Fibroblast of lung (primary cell): ENCODE measurements at regions not wholly inside any gene's neighbourhood (a gene's known extent, or its start where the extent isn't known, plus 50 kb on each side); places are given as distances from the start of the nearest gene placed in this dataset.

ENCODE experiments used
- DNase-seq, 2 donors: peaks; one replicate each; pipeline versions ENCODE4 v3.0.0 to v3.0.0-alpha.2; 2010; ENCODE audit warnings: low read depth in 2 of 2
- H2AFZ ChIP-seq: 2 replicates; pipeline ENCODE4 v1.5.1; 2012; ENCODE audit warnings: low read length, control low read depth, inconsistent platforms
- H3K27ac ChIP-seq: 2 replicates; pipeline ENCODE4 v1.5.1; 2011; ENCODE audit warnings: low read length, control low read depth; ENCODE audit not compliant: insufficient read depth
- H3K27me3 ChIP-seq: 2 replicates; pipeline ENCODE4 v1.5.1; 2011; ENCODE audit warnings: mild to moderate bottlenecking, low read length; ENCODE audit not compliant: control insufficient read depth, insufficient read depth
- H3K36me3 ChIP-seq: 2 replicates; pipeline ENCODE4 v1.5.1; 2011; ENCODE audit warnings: low read length; ENCODE audit not compliant: control insufficient read depth, insufficient read depth
- H3K4me1 ChIP-seq: 2 replicates; pipeline ENCODE4 v1.5.1; 2011; ENCODE audit warnings: low read length; ENCODE audit not compliant: control insufficient read depth, insufficient read depth; ENCODE audit errors: extremely low read depth
- H3K4me2 ChIP-seq: 2 replicates; pipeline ENCODE4 v1.5.1; 2011; ENCODE audit warnings: low read length, control low read depth; ENCODE audit not compliant: insufficient read depth; ENCODE audit errors: extremely low read depth
- H3K4me3 ChIP-seq, 4 experiments: fragments of 200-600 bp in 1 of 4; sonication (generic) in 1 of 4; replicated peaks in 1 of 4; 2 replicates each; pipeline ENCODE4 v1.5.1; 2011 to 2016; ENCODE audit warnings: low read length in 4 of 4, low read depth in 3 of 4, mild to moderate bottlenecking in 3 of 4, control low read depth in 2 of 4, inconsistent platforms in 1 of 4, mixed read lengths in 1 of 4; ENCODE audit not compliant: insufficient read depth in 1 of 4; ENCODE audit errors: control extremely low read depth in 1 of 4
- H3K79me2 ChIP-seq: 2 replicates; pipeline ENCODE4 v1.5.1; 2012; ENCODE audit warnings: mild to moderate bottlenecking, low read length, inconsistent platforms; ENCODE audit not compliant: control insufficient read depth, insufficient read depth
- H3K9ac ChIP-seq: 2 replicates; pipeline ENCODE4 v1.5.1; 2011; ENCODE audit warnings: mild to moderate bottlenecking, low read length, control low read depth; ENCODE audit not compliant: insufficient read depth
- H3K9me3 ChIP-seq: 2 replicates; pipeline ENCODE4 v1.5.1; 2012; ENCODE audit warnings: low read depth, low read length; ENCODE audit not compliant: control insufficient read depth, insufficient read depth
- H4K20me1 ChIP-seq: 2 replicates; pipeline ENCODE4 v1.5.1; 2011; ENCODE audit warnings: low read length; ENCODE audit not compliant: control insufficient read depth, insufficient read depth; ENCODE audit errors: extremely low read depth
- CTCF ChIP-seq, 2 donors: IDR thresholded peaks in 1 of 2; conservative IDR thresholded peaks in 1 of 2; 1 replicate in 1 of 2; 2 replicates in 1 of 2; pipeline ENCODE4 v1.5.1; 2011 to 2012; ENCODE audit warnings: low read length in 2 of 2, control low read depth in 1 of 2, inconsistent platforms in 1 of 2, low read depth in 1 of 2, mild to moderate bottlenecking in 1 of 2
- EZH2 ChIP-seq: IDR thresholded peaks from 2 replicates; pipeline ENCODE4 v1.5.1; 2012; ENCODE audit warnings: low read length, control low read depth, mild to moderate bottlenecking; ENCODE audit errors: missing control alignments

GRCh38 chr3:59654480-59655417 is 604.9 kb upstream of the CFAP20DC start:
- H3K4me2 ChIP-seq = no peak overlapping the region
- peak overlapping the region in 1 of 4 experiments; percentile 20 for H3K4me3 ChIP-seq
- no peaks in the 10 kb centered on the region for H3K9me3 ChIP-seq
- H3K9ac ChIP-seq = no peak overlapping the region
- DNase-seq = no peak
- no peaks in the 10 kb centered on the region for H3K4me1 ChIP-seq
- no peak for TF ChIP-seq EZH2
- H4K20me1 ChIP-seq = no peaks in the 10 kb centered on the region
- no peaks in the 10 kb centered on the region for H3K79me2 ChIP-seq
- no peaks in the 10 kb centered on the region for H3K27me3 ChIP-seq
- H3K36me3 ChIP-seq = no peaks in the 10 kb centered on the region
- H3K27ac ChIP-seq = no peak overlapping the region
- H2AFZ ChIP-seq = no peak overlapping the region

- peak overlapping the region in 1 of 4 experiments; percentile 20 for H3K4me3 ChIP-seq
- H3K4me1 ChIP-seq = no peaks in the 10 kb centered on the region
- H3K9me3 ChIP-seq = no peaks in the 10 kb centered on the region
- no peaks in the 10 kb centered on the region for H3K36me3 ChIP-seq
- H3K4me2 ChIP-seq = no peak overlapping the region
- no peak overlapping the region for H3K9ac ChIP-seq
- peak; percentile 15 to 38 for DNase-seq
- no peak overlapping the region for H2AFZ ChIP-seq
- no peak overlapping the region for H3K27ac ChIP-seq
- H4K20me1 ChIP-seq = no peaks in the 10 kb centered on the region
- H3K27me3 ChIP-seq = no peaks in the 10 kb centered on the region
- TF ChIP-seq EZH2 = no peak
- TF ChIP-seq CTCF (conservative IDR thresholded peaks at IDR 0.05 in 1 of 2, IDR thresholded peaks at IDR 0.05 in 1 of 2; ENCODE audit: low read depth in 1 of 2, low read length in 2 of 2) = no peak
- no peaks in the 10 kb centered on the region for H3K79me2 ChIP-seq
Observed at GRCh38 chr3:59654123-59654479, 604.3 kb upstream of the CFAP20DC start.

GRCh38 chr3:59653405-59654122 is 603.7 kb upstream of the CFAP20DC start:
- no peak overlapping the region for H3K27ac ChIP-seq

More at GRCh38 chr3:59653405-59654122, 603.7 kb upstream of the CFAP20DC start:
- Histone ChIP-seq H2AFZ (no peak overlapping the region), H3K4me3 (peak overlapping the region in 1 of 4 experiments; percentile 20), H4K20me1 (no peaks in the 10 kb centered on the region), H3K9me3 (no peaks in the 10 kb centered on the region), H3K4me1 (no peaks in the 10 kb centered on the region), H3K4me2 (no peak overlapping the region), H3K9ac (no peak overlapping the region), H3K27me3 (no peaks in the 10 kb centered on the region), H3K79me2 (no peaks in the 10 kb centered on the region), H3K36me3 (no peaks in the 10 kb centered on the region)
- no peak for TF ChIP-seq EZH2
- no peak for TF ChIP-seq CTCF (conservative IDR thresholded peaks at IDR 0.05 in 1 of 2, IDR thresholded peaks at IDR 0.05 in 1 of 2; ENCODE audit: low read depth in 1 of 2, low read length in 2 of 2)
- no peak for DNase-seq
